KG1 (cell line): ENCODE measurements at regions not wholly inside any gene's neighbourhood (a gene's known extent, or its start where the extent isn't known, plus 50 kb on each side); places are given as distances from the start of the nearest gene placed in this dataset.
"Not testable (repeated sequence)": the region's sequence is repeated elsewhere in the genome, so short reads cannot be mapped to it uniquely, and the experiment has no call there.

Experiments
- DNase-seq: peaks from one replicate; lab custom pipeline; 2025; lab: John Stamatoyannopoulos, UW

DNA sequence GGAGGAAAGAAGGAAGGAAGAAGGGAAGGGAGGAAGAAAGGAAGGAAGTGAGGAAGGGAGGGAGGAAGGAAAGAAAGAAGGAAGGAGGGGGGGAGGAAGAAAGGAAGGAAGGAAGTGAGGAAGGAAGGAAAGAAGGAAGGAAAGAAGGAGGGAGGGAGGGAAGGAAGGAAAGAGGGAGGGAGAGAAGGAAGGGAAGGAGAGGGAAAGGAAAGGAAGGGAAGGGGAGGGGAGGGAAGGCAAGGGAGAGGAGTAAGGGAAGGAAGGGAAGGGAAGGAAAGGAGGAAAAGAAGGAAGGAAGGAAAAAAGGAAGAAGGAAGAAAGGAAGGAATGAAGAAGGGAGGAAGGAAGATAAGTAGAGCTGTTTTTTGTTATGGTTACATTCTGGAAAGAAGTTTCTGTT, 141.2 kb downstream of the LRRC3B start:
- DNase-seq: no peak

DNA sequence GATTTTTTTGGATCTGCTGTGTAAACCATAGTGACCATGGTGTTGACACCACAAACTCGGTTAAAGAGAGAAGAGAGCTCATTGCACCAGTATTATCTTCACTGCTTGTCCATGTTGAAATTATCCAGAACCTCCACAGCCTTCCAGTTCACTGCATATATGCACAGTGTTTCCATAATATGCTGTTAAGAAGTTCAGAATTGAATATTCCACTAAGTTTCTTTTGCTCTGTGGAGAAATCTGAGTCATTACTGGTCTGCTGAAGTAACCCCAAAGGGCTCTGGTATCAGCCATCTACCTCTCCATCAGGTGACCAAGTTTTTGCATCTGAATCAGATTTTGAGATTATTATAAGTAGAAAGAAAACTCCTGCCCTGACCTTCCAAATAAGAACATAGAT, 143.5 kb downstream of the LRRC3B start:
- no peak for DNase-seq

DNA sequence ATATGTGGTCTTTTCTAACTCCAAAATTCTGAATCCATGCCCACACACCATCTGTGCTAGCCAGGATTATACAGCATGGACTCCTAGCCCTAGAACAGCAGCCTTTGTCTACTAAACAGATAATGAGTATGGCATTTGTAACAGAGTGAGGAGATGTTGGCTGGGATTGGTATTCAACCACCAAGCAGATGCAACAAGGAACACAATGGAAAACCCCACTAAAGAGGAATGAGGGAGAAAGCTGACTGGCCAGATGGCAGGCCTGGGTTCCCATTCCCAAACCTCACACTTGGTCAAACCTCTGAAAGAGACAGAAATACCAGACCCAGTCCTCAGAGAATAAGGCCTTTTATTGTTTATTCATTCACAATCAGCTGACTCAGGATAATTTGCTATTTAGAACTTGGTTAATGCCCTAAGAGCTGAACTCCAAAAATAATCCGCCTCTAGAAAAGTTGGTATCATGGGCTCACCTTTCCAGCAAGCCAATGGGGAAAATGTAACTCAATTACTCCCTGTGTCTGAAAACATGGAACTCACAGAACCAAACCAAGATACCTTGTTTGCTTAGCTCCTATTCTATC, 145.6 kb downstream of the LRRC3B start:
- DNase-seq: no peak

DNA sequence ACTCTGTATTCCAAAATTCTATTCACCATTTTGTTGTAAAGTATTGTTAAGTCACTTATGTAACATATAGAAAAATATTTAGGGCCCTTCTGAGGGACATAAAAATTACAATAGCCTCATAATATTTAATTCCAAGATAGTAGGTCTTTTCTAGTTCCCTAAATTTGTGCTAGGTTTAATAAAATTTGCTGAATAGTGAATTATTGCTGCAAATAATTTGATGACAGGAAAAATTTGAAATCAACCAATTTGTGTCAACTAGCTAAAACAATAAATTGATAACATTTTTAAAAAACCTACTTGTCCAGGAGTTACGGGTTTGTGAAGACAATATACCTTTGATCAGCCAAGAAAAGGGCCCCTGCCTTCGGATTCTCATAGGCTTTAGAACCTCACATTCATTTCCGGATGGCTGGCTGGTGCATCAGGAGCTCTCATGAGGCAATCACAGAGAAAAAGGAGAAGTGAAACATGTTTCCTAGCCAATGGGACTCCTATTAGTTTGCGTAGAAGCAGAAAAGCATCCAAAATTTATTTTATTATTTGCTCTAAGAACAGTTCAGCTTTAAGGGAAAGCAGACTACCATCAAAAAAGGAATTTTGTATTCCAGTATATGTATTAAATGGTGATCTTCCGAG, 177.2 kb downstream of the LRRC3B start:
- DNase-seq: no peak

DNA sequence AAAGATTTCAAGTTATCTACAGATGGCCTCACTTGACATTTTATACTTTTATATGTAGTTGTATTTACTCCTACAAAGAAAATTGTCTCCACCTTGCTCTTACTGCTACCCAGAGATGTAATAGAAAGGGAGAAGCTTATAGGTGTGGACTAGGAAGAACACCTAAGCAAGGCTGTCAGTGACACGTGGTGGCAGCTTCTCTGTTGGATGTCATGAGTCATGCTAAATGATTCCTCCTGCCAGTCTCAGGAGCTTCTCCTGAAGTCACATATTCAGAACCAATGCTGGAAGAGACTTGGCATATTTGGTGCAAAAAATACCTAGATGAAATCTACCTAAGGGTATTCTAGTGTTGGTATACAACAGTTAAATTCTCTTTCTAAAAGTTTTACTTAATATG, 184.7 kb downstream of the LRRC3B start:
- no peak for DNase-seq

DNA sequence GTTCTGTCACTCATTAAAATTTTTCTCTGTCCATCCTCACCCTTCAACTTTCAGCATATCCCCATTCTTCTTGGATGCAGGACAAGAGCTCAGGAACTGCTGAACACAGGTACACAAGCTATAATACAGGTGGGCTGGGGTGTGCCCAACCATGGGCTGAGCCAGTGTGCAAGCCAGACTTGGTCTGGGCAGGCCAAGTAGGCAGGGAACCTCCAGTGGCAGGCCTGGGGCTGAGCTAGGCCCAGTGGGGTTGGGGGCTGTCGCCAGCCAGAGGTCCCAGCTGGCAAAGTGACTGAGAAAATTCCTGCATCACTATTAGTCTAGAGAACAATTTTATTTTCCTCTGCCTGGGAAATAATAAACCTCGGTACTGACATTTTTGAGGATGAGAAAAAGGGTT, 202.9 kb downstream of the LRRC3B start:
- no peak for DNase-seq

DNA sequence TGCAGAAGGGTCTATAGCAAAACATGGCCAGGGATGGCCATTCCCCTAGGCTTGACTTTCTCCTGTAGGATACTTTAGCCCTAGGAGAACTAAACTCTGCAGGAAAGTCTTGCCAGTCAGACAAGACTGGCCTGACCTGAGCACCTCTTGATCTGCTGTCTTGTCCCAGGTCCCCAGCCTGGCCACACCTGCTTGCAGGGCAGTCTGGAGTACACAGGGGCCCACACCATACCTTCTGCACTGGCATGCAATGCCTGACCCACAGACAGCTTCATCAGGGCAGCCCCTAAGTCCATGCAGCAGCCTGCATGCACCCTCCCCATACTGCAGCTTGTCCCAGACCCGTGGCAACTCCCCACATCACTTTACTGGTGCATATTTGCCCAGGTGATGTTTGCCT, 204.6 kb downstream of the LRRC3B start:
- no peak for DNase-seq

DNA sequence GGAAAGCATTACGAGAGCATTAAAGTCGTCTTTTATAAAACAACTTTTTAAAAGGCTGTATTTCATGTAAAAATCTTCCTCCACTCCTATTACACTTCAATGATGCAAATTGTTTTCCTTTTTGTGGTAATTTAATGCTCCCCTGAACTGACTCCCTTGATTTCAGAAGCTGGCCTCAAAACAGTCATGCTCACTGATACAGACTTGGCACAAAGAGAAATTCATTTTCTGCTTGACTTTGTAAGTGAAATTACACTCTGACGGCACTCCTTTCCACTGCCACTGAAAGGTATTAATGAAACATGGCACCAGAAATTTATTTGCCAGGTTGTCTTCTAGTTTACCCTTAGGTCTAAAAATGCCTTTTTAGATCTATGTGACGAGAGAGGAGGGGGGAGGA, 215.5 kb downstream of the LRRC3B start:
- DNase-seq: no peak

DNA sequence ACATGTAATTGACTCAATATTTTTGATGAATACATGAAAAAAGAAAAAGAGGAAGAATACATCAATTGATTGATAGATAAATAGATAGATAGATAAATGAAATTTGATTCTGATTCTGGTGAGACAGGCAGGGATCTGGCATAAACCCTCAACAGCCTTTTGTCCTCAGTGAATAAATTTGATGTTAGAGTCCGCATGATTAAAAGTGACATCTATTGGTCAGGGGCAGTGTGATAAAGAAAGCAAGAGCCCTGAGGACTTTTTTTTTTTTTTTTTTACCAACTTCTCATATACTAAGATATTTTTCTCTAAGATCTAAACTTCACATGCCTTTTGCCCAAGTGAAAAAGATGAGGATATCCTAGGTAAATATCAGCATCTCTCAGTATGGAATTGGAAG, 216.4 kb downstream of the LRRC3B start:
- no peak for DNase-seq

DNA sequence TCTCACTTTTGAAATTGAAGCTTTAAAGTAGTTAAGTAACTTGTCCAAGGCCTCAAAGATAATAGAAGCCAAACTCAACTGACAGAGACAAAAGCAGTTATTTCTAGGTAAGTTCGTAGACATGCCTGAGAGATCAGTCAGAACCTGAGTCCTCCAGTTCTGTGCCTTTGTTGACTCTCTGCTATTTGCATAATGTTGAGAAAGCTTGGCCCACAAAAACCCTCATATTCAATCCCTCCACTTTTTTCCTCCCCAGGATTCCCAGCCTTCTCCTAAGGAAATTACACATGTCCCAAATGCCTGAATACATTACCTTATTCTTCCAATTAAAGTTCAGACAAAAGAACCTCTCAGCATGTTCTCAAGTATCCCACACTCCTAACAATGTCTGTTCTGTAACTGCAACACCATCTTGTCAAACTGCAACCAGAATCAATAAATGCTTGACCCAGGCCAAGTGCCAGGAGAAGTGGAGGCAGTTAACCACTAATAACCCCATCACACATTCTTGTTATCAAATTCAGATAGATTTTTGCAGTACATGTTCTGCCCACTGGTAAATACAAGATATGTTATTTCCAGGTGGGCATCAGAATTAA, 217.8 kb downstream of the LRRC3B start:
- DNase-seq: no peak

DNA sequence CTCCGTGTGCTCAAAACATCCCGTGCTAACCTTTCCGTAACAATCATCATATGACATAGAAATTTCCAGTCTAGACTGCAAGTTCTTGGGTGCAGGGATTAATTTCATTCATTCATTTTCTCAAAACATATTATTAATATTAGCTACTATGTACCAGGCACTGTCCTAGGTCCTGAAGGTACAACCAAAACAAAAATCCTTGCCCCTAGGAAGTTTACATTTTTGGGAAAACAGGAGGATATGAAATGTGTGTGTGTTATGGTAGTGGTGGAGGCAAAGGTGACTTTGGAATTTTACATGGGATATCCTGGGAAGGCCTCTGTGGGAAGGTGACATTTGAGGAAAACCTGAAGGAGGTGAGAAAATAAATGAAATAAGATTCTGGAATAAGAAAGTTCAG, 222.6 kb downstream of the LRRC3B start:
- DNase-seq: no peak

DNA sequence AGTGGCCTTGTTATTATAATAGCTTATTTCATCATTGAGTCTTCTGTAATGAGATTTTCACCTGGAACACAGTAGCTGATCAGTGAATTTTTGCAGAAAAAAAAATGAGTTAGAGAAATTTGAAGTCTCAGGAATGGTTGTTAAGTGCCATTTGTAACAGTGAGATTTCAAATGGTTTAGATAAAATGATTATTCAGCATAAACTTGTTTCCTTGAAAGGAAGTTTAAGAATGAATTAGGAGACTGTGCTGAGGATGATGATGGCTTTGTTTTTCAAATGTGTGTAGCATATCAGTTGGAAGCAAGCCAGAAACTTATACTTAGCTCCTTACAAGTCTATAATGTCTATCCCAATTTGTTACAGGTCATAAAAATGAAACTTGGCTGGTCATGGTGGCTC, 225.1 kb downstream of the LRRC3B start:
- no peak for DNase-seq

DNA sequence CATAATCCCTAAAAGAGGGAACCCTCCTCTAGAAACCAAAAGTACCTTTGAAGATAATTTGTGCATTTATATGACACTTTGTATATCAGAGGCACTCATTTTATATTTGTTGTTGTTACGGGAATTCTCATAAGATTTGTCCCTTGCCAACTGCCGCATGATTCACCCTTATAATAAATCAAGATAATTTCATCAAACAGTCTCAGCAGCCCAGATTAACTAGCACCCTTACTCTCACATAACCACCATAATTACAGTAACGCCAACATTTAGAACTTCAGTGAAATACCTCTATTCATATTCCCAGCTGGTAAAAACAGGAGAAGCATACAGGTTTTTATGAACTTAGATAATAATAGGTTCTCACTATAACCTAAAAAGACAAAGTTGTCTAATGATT, 271.9 kb downstream of the LRRC3B start:
- DNase-seq: no peak

DNA sequence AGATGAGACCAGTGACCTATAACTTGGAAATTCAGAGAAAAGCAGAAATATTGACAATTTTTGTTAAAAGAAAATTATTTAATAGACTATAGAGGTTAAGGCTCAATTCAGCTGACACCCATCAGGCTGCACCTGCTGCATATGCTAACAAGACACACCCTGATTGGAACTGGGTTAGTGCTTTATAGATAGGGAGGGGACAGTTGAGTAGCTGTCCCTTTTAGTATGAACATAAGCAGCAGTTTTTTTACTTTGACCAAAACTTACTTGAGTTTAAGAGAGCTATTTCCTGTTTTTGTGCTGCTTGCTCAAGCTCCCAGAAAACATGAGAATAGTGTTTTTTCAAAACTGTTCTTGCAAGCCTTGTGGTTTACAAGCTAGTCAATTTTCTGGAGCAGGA, 292.6 kb downstream of the LRRC3B start:
- no peak for DNase-seq

DNA sequence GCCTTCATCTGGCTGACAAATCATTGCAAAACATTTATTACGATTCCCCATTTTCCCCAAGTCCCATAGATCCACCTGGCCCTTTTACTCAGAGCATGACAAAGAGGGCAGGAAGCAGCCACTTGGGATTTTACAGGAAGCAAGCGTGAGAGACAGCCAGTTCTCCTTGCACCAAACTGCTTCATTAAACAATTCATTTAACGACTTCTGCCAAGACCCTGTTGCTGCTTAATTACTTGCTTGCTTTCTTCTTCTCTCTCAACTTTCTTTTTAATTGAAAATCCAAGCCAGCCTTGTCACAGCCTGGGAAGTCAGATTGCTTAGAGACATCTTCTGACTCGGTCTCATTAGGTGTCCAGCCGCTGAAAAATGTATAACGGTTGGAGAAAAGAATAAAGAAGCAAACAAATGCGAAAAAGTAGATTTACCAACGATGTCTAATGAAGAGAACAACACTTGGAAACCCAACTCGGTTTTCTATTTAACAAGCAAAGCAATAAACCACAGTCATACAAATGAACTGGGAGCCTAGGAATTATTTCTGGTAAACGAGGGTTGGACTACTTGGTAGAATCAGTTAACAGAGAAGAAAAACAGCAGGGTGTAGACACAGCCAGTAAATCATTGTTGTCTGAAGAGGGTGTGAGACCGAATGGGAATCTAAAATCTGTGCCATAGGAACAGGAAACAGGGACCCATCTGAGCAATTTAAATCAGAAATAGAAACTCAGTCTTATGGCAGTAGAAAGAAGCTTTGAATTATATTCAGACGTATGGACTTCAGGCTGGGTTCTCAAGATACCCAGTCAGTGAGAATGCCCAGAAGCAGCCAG, 298.3 kb downstream of the LRRC3B start:
- no peak for DNase-seq

DNA sequence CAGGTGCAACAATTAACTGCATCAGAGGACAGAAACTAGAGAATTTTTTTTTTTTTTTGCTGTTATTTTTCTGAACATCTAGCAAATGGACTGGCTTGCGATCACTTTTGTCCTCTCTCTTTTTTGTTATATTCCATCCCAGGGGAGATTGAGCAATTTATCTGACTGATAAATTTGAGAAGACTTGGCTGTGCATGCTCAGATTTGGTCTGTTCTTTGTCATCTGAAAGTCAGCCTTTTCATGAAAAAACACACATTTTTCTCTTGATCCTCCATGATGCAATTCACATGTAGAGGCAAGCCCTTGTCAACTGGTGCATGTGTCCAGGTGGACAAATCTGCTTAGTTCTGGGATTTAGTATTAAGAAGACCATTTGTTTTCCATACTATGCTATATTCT, 309.3 kb downstream of the LRRC3B start:
- no peak for DNase-seq

DNA sequence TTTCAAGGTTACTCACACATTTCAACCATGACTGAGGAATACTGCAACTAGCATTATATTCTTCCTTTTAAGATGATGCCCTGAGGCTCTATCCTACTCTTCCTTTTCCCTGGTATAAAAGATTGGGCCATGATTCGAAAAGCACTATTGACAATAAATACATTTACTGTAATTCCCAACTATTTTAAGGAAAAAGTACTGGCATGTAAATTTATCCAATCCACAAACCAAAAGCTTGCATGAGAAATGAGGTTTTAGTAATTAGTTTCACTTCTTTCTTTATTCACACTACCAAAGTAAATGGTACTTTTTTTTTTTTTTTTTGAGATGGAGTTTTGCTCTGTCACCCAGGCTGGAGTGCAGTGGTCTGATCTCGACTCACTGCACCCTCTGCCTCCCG, 310.2 kb downstream of the LRRC3B start:
- DNase-seq: no peak

DNA sequence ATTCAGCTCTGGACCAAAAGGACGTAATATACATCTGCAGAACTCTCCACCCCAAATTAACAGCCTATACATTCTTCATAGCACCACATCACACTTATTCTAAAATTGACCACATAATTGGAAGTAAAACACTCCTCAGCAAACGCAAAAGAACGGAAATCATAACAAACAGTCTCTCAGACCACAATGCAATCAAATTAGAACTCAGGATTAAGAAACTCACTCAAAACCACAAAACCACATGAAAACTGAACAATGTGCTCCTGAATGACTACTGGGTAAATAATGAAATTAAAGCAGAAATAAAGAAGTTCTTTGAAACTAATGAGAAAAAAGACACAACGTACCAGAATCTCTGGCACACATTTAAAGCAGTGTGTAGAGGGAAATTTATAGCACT, 322.9 kb downstream of the LRRC3B start:
- not testable (repeated sequence) for DNase-seq

DNA sequence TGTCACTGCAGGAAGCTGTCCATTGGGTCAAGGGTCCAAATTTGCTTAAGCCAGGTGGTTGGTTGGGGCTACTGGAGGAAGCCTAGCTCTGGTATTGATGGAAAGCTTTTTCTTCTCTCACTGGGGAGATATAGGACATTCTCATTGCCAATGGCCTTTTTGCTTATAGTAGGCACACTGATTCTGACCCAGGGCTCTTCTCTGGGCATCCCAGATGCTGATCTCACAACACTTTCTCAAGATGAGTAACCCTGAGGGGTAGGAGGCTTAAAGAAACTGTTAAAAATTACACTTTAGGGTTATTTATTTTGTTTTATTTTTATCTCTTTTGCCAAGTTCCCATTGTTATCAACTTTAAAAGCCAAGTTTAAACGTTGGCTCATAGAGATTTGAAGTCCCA, 337.8 kb downstream of the LRRC3B start:
- no peak for DNase-seq

DNA sequence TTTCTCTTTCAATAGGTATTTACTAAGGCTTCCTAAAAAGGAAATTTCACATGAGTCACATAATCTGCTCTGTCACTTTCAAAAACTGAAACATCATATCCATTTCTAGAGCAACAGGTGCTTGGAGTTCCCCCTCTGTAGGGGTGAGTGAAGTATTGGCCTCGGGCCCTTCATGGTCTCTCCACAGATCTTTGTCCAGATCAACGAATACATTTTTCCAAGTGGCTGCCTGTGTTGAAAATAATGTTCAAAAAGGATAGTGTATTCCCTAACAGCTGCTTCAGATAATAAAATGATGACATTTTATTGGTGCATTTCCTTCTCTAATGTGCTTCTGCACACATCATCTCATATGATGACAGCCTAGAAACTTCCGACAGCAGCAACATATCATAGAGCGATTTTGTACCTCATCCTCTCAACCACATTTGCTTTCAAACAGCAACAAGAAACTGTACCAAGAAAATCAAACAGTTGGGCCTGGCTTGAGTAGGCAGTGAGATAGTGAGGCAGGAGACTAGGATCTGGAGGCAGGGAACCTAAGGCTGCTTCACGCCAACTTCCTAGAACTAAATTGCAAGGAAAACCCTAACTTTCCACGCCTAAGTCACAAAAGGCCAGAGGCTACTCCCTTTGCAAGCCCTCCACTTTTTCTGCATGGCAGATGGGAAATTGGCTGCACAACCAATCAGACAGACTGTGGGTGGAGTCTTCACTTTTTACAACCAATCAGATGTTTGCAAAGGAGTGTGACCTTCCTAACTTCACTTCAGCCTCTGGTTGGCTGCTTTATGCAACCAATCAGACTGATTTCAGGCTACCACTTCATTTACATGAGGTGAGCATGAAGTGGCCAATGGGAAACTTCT, 340.2 kb downstream of the LRRC3B start:
- DNase-seq: no peak

DNA sequence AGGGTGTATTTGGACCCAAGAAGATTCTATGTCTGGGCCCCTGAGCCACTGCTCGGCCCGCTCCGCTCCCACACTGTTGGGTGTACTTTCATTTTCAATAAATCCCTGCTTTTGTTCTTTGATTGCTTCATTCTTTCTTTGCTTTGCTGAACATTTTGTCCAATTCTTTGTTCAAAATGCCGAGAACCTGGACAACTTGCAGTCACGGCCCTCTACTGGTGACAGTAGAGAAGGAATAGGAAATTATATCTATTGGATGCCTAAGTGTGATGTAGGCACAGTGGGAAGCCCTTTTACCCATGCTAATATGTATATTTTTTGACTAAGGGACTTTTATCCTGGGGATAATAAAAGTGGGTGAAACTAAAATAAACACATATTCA, 340.8 kb downstream of the LRRC3B start:
- DNase-seq: no peak

DNA sequence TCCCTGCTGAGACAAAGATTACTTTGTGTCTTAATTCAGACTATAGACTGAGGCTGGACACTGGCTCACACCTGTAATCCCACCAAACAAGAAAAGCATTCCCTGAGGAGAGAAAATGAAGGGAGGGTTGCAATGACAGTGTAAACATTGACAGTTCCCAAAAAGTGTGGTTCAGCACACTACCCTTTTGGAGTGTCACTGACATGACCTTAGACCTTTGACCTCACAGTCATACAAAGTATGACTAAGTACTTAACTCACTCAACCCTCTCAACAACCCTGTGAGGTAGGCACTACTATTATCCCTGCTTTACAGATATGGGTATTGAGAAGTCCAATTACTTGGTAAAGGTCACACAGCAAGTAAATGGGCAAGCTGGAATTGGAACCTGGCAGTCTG, 341.7 kb downstream of the LRRC3B start:
- DNase-seq: no peak
